HG03457 (cell line): ENCODE measurements at regions not wholly inside any gene's neighbourhood (a gene's known extent, or its start where the extent isn't known, plus 50 kb on each side); places are given as distances from the start of the nearest gene placed in this dataset.

Source experiments
- ATAC-seq: cut with Tn5 transposase; IDR thresholded peaks from one replicate; pipeline ENCODE4 v1.9.1; 2021; ENCODE audit warnings: moderate number of reproducible peaks; ENCODE audit not compliant: unreplicated experiment

DNA sequence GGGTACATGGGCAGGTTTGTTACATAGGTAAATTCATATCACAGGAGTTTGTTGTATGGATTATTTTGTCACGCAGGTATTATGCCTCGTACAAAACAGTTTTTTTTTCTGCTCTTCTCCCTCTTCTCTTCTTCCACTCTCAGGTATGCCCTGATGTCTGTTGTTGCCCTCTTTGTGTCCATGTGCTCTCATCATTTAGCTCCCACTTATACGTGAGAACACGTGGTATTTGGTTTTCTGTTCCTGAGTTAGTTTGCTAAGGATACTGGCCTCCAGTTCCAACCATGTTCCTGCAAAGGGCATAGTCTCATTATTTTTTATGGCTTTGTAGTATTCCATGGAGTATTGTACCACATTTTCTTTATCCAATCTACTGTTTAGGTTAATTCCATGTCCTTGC, 65.7 kb downstream of the UNC5CL start:
- no peak for ATAC-seq

DNA sequence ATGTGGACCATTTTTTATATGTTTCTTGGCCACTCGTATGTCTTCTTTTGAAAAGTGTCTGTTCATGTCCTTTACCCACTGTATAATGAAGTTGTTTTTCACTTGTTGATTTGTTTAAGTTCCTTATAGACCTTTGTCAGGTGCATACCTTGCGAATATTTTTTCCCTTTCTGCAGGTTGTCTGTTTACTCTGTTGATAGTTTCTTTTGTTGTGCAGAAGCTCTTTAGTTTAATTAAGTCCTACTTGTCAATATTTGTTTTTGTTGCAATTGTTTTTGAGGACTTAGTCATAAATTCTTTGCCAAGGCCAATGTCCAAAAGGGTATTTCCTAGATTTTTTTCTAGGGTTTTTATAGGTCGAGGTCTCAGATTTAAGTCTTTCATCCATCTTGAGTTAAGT, 66.2 kb downstream of the UNC5CL start:
- ATAC-seq, result no peak

- no peak for ATAC-seq
These were observed 66.8 kb downstream of the UNC5CL start for GRCh38 chr6:40972190-40972589.

GRCh38 chr6:40968620-40969164, 70.3 kb downstream of the UNC5CL start:
- no peak for ATAC-seq

DNA sequence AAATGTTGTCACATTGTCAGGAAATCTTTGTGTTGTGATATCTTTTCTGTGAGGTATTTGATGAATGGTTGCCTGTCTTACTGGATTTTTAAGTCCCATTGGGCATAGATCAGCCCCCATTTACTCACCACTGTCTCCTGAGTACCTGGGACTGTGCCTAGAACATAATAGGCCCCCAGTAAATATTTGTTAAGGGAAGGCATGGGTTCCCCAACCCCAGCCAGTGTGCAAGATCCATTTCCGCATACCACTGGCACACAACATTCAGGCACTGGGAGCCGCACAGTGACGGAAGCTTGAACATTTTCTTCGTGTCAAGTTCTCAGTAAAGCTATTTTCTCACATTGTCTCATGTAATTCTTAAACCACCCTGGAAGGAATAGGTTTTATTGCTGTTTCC, 72.2 kb downstream of the UNC5CL start:
- no peak for ATAC-seq

GRCh38 chr6:40965046-40965445, 74.0 kb downstream of the UNC5CL start:
- ATAC-seq, result no peak

- no peak for ATAC-seq
These were observed 76.0 kb downstream of the UNC5CL start for GRCh38 chr6:40963019-40963418.

DNA sequence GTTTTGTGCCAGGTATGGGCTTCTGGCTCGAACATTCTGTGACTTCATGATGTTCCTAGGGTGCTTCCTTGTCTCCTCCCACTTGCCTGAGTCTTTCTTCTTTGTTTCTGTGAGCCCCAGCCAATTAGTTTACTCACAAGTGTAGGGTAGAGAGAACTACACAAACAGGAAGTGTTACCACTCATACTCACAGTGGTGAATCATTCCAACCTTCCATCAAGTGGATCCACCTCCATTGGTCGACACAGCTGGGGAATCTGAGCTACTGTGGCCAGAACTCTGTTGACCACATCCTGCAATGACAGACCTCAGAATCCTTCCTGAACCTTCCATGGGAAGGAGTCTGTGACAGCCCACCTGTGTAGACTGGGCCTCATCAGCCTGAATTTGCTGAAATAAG, 76.8 kb downstream of the UNC5CL start:
- ATAC-seq, result no peak

- ATAC-seq, result no peak
These were observed 77.2 kb downstream of the UNC5CL start for GRCh38 chr6:40961831-40962230.

GRCh38 chr6:40960742-40961430, 78.1 kb downstream of the UNC5CL start:
- ATAC-seq, result no peak

- no peak for ATAC-seq
These were observed 79.2 kb downstream of the UNC5CL start for GRCh38 chr6:40959781-40960327.

DNA sequence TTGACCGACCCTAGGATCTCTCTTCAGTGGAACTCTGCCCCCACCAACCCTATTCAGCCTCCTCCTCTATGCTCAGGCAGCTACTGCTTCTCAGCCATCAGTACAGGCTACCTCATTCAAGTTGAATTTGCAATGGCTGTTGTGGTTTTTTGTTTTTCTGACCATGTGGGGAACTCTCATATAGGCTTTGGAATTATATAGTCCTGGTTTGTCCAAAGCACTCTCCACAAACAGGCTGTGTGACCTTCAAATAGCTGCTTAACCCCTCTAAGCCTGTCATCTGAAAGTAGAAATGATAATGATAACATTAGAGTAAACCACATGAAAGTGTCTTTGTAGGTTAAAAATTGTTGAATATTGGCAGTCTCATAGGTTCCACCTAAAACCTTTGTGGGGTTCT, 80.3 kb downstream of the UNC5CL start:
- no peak for ATAC-seq

- ATAC-seq, result no peak
These were observed 81.2 kb downstream of the UNC5CL start for GRCh38 chr6:40957616-40958492.

GRCh38 chr6:40956936-40957335, 82.1 kb downstream of the UNC5CL start:
- ATAC-seq, result no peak

DNA sequence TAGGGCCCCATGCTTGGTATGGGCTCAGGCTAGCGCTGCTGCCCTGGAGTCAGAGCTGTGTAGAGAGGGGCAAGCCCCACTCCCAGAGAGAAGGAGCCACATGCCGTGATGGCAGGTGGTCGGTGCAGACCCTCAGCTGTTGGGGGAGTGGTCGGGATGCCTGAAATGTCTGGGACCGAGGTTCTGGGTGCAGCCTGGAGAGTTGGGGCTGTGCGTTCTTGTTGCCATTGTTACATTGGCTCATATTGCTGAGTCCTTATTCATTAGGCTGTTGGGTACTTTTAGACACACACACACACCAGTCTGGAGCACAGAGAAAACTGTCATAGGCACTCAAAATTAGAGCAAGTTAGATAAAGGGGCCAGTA, 83.9 kb downstream of the UNC5CL start:
- no peak for ATAC-seq

DNA sequence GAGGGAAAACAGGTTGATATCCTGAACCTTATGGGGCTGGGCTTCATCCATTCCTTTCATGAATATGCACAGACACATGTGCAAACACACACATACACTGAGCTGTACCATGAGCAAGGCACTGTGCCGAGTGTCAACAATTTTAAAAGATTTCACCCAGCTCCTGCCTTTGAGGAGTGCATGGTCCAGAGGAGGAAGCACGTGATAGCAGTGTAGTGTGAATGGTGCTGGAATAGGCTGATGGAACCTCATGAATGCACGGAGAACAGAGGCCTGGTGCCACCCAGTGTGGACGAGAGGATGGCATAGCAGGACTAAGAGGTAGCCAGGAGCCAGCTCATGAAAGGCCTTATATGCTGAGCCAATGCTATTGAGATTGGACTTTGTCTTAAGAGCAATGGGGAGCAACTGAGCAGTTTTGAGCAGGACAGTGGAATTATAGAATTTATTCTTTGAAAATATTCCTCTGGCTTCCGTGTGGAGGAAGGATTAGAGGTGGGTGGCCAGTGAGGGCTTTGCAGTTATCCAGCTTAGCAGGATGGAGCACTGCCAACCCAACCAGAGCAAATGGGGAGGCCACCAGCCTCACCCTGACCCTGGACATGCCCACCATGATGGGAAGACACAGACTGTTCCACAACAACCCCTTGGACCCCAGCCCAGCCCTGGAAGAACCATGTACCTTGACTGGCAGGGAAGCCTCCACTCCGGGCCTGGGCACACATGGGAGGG, 84.4 kb downstream of the UNC5CL start:
- no peak for ATAC-seq

GRCh38 chr6:40953486-40953885, 85.5 kb downstream of the UNC5CL start:
- no peak for ATAC-seq

DNA sequence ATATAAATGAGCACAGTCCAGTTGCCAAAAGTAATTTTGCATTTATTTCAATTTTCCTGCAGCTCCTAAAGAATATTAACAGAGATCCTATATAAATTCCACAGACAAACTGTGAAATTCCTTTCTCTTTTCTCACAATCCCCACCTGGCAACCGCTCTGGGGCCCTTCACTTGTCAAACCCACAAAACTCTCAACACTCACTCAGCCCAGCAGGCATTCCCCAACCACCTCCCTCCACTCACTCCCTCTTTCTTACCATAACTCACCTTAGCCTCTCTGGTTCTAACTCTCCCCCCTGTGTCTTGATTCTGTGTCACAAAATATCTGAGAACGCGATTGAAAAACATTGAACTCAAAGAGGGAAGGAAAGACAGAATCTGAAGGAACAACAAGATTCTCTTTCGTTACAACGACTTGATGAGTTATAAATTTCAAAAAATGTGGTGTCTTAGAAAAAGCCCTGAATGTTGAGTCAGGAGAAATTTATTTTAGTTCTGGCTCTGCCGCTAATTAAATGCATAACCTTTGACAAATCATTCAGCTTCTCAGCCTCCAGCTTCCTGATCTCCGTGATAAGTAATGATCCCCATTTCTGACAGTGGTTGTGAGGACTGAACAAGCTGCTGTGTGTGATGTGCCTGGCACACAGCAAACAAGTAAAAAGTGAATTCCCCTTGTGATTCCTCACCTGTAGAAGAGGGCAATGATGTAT, 87.9 kb downstream of the UNC5CL start:
- no peak for ATAC-seq

- no peak for ATAC-seq
These were observed 90.5 kb downstream of the UNC5CL start for GRCh38 chr6:40948570-40948969.

DNA sequence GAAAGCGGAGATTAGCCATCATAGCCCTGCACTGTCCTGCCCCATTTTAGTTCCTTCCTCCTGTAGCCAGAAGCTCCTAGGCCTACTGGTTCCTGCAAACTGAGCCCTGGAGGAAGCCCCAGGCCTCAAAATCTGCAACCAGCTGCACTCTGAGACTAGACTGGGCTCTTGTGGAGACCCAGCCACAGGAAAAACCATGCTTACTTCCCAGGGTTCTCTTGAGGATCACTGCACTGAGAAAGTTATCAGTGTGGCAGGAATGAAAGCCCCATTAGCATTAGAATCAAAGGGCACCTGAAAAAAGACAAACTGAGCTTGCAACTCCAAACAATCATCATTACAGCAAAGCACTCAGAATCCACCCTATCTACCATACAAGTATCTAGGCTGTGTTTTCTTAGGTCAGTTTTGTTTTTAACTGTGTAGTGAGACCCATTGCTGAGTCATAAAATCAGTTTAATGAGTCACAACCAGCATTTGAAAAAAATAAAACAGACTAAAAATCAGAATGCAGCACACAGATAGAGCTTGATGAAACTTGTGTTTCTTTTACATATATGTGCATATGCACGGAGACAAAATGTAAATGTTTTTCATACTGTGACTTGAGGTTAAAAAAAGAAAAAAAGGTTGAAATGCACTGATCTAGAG, 91.0 kb downstream of the UNC5CL start:
- ATAC-seq, result no peak
